D721Med (cell line): ENCODE measurements at regions not wholly inside any gene's neighbourhood (a gene's known extent, or its start where the extent isn't known, plus 50 kb on each side); places are given as distances from the start of the nearest gene placed in this dataset.
A peak's percentile ranks its signal among the peaks of the same experiment; 100 is the strongest.
"Not testable (repeated sequence)": the region's sequence is repeated elsewhere in the genome, so short reads cannot be mapped to it uniquely, and the experiment has no call there.

ENCODE experiments used
- DNase-seq: peaks from one replicate; pipeline ENCODE4 v3.0.0; 2011; ENCODE audit warnings: low spot score; ENCODE audit not compliant: insufficient read length
- FAIRE-seq: peaks from 2 replicates; lab custom pipeline; 2011; peaks lifted over from hg19 to GRCh38; lab: Jason Lieb, UNC
- TF ChIP-seq, protein P1 (sequence below): IDR thresholded peaks from 2 replicates; pipeline ENCODE4 v1.5.1; 2012; ENCODE audit warnings: mild to moderate bottlenecking, control low read depth; ENCODE audit not compliant: insufficient read depth; ENCODE audit errors: missing control alignments

DNA sequence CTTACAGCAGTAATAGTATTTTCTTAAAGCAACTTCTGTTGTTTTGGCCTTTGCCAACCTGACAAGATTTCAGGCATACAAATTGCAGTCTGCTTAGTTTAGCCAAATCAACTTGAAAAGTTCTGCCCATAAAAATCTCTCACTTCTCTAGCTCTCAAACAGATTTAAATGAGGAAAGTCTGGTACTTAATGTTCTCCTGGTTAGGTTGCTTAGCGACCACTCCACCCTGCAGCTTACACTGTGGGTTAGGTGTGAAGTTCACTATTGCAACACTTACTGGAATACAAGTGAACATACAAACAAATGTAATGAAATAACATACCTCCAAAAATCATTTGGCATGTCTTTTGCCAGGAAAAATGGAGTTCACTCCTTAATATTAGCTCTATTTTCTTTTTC, 178.7 kb upstream of the PCDH9 start:
- peak; percentile 63 for FAIRE-seq
- DNase-seq, result no peak
- TF ChIP-seq, protein P1, sequence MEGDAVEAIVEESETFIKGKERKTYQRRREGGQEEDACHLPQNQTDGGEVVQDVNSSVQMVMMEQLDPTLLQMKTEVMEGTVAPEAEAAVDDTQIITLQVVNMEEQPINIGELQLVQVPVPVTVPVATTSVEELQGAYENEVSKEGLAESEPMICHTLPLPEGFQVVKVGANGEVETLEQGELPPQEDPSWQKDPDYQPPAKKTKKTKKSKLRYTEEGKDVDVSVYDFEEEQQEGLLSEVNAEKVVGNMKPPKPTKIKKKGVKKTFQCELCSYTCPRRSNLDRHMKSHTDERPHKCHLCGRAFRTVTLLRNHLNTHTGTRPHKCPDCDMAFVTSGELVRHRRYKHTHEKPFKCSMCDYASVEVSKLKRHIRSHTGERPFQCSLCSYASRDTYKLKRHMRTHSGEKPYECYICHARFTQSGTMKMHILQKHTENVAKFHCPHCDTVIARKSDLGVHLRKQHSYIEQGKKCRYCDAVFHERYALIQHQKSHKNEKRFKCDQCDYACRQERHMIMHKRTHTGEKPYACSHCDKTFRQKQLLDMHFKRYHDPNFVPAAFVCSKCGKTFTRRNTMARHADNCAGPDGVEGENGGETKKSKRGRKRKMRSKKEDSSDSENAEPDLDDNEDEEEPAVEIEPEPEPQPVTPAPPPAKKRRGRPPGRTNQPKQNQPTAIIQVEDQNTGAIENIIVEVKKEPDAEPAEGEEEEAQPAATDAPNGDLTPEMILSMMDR, result no peak

DNA sequence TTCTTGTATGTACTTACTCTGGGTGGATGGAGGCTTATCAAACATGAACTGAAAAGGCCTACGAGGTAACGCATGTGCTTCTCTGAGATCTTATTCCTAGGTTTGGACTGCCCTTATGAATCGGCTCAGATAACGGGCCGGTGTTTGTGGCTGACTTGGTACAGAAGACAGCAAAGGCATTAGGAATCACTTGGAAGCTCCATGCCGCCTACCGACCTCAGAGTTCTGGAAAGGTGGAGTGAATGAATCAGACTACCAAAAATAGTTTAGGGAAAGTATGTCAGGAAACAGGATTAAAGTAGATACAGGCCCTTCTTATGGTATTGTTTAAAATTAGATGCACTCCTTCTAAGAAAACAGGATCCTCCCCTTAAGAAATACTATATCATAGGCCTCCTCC, 172.4 kb upstream of the PCDH9 start:
- FAIRE-seq (no peak), DNase-seq (no peak)
- TF ChIP-seq, protein P1, result no peak

DNA sequence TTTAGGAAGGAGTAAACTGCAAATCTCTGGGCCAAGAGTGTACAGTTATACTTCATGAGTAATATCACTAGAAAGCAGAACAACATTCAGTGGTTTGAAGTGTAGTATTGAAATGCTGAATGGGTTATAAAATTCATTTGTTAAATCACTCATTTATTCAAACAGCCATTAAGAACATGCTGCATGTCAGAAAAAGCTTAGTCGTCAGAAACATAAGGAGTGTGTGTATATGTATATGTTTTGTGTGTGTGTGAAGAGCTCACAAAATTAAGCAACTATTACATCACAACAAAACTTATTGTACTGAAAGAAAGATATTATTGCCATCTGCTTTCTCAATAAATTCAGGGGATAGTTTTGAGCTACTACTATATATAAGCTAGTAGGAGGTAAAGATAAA, 165.4 kb upstream of the PCDH9 start:
- FAIRE-seq (no peak), DNase-seq (no peak)
- TF ChIP-seq, protein P1, result no peak

DNA sequence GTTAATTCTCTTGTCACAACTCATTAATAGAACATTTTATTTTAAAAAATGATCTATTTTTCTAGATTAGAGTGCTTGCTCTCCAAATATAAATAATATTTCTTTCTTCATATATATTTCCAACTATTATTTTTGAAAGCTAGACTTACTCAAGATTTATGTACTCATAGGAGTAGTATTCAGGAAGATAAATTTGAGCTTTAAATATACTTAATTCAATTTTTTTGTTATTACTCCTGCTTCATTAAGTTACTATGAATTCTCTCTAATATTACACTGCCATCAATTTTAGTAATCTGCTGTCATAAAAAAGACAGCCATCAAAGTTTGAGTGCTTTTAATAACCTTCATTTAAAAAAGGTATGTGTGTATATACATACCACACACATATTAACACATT, 161.9 kb upstream of the PCDH9 start:
- no peak for FAIRE-seq
- TF ChIP-seq, protein P1, result no peak
- DNase-seq, result no peak

DNA sequence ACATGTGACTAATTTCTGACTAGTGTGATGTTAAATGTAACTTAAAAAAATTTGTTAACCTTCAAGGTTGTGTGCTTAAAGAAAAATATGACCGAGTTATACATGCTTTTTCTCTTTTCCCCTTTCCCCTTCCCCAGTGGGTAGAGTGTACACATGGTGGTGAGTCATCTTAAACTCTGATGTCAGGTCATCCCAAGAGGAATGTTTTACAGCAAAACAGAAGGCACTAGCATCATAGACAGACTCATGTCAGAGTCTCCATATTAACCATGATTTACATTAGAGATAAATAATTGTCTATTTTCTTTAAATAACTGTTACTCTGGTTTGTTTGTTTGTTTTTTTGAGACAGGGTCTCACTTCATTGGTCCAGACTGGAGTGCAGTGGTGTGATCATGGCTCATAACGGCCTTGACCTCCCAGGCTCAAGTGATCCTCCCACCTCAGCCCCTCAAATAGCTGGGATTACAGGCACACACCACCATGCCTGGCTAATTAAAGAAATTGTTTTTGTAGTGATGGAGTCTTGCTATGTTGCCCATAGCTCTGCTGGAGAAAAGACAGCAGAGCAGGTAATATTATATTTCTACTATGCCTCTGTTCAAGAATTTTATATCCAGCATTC, 160.4 kb upstream of the PCDH9 start:
- DNase-seq (no peak), FAIRE-seq (no peak)
- TF ChIP-seq, protein P1, result no peak

DNA sequence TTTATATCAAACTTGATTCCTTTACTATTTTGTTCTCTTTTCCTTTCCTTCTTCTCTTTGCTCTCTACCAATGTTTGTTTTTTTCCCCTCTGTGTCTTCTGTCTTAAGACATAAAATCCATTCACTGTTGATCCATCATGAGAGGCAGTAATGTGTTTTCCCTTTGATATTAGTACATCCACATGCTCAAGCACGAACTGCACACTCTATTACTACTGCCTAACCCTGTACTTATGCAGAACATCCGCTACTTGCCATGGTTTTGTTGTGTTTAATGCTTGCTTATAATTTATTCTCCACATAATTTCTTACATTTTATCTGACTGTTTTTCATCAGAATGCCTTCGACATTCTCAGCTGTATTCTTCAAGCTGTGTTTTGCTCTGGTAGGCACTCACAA, 159.0 kb upstream of the PCDH9 start:
- TF ChIP-seq, protein P1, result no peak
- FAIRE-seq, result no peak
- DNase-seq, result no peak

DNA sequence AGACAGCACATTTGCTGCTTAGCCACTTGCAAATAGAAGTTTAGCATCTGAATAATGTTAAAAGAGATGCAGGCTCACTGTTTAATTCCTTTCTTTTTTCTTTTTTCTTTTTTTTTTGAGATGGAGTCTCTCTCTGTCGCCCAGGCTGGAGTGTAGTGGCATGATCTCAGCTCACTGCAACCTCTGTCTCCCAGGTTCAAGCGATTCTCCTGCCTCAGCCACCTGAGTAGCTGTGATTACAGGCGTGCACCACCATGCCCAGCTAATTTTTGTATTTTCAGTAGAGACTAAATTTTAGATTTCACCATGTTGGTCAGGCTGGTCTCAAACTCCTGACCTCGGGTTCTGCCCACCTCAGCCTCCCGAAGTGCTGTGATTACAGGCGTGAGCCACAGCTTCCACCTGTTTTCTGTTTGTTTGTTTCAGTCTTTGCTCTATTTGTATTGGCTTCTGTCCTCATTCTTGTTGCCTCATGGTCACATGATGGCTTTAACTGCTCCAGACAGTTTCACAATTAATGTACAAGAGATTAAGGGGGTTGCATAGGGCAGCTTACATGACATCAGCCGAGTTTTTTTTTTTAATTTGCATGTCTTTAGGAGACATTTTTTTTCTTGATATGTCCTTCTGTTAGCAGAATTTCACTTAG, 153.1 kb upstream of the PCDH9 start:
- not testable (repeated sequence) for FAIRE-seq, DNase-seq
